ENCODE measurements at regions not wholly inside any gene's neighbourhood (a gene's known extent, or its start where the extent isn't known, plus 50 kb on each side); places are given as distances from the start of the nearest gene placed in this dataset.

GRCh38 chr9:36762958-36763357 lies 190.3 kb downstream of the MELK start:
- TF ChIP-seq POLR2A (IDR thresholded peaks at IDR 0.05; ENCODE audit: low read depth, low read length), result no peak
- no peak for TF ChIP-seq POLR2AphosphoS5 (IDR thresholded peaks at IDR 0.05; ENCODE audit: low read depth, low read length)

Data from GM12892 (cell line).